ENCODE measurements at regions not wholly inside any gene's neighbourhood (a gene's known extent, or its start where the extent isn't known, plus 50 kb on each side); places are given as distances from the start of the nearest gene placed in this dataset.

DNA sequence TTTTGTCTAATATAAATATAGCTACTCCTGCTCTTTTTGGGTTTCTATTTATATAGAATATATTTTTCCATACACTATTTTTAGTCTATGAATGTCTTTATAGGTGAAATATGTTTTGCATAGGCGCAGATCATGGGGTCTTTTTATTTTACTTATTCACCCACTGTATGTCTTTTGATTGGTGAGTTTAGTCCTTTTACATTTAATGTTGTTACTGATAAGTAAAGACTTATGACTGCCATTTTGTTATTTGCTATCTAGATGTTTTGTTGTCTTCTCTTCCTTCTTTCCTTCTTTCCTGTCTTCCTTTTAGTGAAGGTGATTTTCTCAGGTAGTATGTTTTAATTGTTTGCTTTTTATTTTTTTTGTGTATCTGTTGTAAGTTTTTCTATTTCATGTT lies 276.8 kb upstream of the CNTNAP2 start:
- TF ChIP-seq, protein P1, sequence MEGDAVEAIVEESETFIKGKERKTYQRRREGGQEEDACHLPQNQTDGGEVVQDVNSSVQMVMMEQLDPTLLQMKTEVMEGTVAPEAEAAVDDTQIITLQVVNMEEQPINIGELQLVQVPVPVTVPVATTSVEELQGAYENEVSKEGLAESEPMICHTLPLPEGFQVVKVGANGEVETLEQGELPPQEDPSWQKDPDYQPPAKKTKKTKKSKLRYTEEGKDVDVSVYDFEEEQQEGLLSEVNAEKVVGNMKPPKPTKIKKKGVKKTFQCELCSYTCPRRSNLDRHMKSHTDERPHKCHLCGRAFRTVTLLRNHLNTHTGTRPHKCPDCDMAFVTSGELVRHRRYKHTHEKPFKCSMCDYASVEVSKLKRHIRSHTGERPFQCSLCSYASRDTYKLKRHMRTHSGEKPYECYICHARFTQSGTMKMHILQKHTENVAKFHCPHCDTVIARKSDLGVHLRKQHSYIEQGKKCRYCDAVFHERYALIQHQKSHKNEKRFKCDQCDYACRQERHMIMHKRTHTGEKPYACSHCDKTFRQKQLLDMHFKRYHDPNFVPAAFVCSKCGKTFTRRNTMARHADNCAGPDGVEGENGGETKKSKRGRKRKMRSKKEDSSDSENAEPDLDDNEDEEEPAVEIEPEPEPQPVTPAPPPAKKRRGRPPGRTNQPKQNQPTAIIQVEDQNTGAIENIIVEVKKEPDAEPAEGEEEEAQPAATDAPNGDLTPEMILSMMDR (IDR thresholded peaks at IDR 0.05 in 4 of 5, conservative IDR thresholded peaks at IDR 0.05 in 1 of 5): no peak
- TF ChIP-seq POLR2A (IDR thresholded peaks at IDR 0.05): no peak
